HG03064 (cell line): ENCODE measurements at regions not wholly inside any gene's neighbourhood (a gene's known extent, or its start where the extent isn't known, plus 50 kb on each side); places are given as distances from the start of the nearest gene placed in this dataset.

Source experiments
- ATAC-seq: cut with Tn5 transposase; IDR thresholded peaks from one replicate; pipeline ENCODE4 v1.9.1; 2021; ENCODE audit warnings: low read depth; ENCODE audit not compliant: unreplicated experiment

DNA sequence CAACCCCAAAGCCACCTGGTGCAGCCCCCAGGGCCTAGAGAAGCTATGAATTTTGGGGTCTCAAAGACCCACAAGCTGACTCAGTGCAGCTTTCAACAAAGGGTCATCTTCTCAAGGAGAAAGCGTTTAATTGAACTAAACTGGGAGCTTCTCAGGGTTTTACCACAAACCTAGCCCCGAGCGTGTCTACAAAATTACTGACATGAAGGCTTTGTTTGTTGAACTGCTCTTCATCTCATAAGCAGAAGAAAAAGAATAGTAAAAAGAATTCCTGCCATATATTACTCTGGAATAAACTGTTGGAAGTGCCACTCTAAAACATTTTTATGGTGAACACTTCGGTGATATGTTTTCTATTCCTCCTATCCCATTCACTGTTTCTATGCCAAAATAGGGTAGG lies 50.8 kb upstream of the INCENP start:
- ATAC-seq = no peak

DNA sequence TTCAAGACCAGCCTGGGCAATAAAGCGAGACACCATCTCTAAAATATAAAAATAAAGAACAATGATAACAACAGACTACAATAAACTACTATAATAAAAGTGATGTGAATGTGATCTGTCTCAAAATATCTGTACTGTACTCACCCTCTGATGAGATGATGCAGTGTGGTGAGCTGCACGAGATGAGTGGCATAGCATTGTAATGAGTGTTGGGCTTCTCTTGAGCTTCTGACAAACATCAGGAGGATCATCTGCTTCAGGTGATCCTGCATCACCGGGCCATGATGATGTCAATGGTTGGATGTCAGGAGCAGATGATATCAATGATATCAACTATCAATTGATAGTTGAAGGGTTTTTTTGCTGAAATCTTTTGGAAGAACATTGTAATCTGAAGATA lies 52.4 kb upstream of the INCENP start:
- no peak for ATAC-seq

DNA sequence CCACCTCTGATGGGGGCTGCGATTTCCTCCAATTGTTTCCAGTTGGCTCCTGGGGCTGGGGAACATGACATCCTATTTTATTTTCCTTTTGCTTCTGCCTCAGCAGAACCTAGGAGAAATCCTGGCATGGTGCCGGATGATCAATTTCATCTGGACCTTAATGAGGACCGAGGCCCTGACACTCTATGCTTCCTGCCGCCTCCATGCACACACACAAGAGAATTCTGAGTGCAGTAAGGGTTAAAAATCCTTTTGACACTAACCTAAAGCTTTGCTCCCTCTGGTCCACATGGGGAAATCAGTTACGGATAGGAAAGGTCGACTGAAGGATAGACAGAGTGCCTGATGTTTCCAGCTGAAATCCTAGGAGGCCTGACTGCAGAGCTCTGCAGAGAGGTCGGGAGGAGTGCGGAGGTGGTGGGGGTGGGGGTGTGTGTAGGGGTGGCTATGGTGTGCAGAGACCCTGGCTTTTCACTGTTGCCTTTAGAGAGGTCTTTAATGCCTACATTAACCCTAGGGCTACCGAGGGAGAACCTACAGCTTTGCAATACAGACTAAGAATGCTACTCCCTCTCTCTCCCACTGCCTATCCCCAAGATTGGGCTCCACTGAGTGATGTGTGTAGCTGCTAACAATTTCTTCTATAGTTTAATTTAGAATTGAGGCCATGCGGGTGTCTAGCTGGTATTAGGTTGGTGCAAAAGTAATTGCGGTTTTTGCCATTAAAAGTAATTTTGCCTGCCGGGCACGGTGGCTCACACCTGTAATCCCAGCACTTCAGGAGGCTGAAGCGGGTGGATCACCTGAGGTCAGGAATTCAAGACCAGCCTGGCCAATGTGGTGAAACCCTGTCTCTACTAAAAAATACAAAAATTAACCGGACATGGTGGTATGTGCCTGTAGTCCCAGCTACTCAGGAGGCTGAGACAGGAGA lies 53.6 kb upstream of the INCENP start:
- ATAC-seq = no peak

DNA sequence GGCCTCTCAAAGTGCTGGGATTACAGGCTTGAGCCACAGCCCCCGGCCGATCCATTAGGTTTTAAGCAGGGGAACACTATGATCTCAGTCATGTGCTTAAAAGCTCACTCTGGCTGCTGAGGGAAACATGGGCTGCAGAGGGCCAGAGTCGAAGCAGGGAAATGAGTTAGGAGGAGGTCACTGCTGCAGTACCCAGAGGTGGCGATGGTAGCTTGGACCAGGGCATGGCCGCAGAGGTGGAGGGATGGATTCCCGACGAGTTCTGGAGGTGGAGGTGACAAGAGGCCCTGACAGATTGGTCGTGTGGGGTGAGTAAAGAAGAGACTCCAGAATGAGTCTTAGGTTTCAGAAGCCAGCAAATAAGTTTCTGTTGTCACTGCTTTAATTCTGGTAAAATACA lies 54.4 kb upstream of the INCENP start:
- ATAC-seq = no peak

DNA sequence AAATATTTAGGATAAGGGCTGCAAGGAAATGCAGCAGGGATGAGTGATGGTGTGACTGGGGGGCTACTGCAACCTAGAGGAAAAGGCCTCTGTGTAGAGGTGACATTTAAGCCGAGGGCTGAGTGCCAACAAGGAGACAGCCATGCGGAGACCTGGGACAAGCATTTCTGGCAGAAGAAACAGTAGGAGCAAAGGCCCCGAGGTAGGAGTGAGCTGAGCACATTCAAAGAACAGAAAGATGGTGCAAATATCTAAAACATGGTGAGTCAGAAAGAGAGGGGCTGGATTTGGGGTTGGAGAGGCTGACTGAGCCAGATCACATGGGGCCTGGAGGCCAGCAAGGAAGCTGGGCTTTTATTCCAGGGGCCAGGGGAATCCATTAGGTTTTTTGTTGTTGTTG lies 55.1 kb upstream of the INCENP start:
- ATAC-seq = no peak

DNA sequence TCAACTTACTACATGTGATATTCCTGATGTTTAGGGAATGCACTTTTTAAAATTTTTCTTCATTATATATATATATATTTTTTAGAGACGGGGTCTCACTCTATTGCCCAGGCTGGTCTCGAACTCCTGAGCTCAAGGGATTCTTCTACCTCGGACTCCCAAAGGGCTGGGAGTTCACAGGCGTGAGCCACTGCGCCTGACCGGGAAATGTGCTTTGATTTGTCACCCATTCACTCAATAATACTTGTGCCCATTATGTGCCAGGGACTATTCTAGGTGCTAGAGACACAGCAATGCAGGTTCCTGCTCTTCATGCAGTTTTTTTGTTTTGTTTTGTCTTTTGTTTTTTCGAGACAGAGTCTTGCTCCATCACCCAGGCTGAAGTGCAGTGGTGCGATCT lies 56.1 kb upstream of the INCENP start:
- ATAC-seq = no peak

DNA sequence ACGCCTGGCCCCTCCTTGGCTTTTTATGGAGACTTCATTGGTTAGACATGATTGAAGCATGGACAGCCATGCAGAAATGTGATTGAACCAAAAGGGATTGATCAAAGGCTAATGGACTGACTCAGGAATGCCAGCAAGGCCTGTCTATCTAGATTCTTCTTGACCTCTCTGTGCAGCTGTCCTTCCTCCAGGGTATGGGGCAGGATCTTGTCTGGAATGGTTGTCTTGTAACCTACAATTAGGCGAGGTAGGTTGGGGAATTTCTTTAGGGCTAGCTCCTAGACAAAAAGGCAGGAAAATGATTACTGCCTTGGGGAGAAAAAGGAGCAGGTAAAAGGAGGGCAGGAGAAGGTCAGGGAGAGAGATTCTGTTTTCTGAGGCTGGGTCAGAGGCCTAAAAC lies 59.6 kb upstream of the INCENP start:
- no peak for ATAC-seq

DNA sequence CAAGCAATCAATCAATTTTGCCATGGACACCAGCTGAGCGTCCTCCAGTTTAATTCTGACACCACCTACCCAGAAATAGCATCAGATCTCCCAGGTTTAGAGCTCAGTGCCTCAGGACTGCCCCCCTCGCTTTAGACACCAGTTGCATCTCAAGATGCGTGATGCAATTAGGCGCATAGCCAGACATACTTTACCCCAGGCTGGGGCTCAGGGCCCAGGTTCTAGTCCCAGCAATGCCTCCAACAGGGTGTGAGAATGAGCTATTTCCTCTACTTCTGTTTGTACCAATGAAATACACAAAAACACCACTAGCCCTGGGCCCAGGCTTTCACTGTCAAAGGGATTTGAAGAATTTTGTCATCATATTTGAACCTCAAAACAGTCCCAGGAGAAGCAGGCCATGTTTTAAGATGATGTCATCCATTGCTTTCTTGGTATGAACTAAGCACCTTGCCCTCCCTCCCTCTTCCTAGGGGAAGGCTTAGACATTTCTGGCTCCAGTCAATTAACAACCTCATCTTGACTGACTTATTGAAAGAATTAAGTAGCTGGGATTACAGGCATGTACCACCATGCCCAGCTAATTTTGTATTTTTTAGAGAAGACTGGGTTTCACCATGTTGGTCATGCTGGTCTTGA lies 61.5 kb upstream of the INCENP start:
- no peak for ATAC-seq

DNA sequence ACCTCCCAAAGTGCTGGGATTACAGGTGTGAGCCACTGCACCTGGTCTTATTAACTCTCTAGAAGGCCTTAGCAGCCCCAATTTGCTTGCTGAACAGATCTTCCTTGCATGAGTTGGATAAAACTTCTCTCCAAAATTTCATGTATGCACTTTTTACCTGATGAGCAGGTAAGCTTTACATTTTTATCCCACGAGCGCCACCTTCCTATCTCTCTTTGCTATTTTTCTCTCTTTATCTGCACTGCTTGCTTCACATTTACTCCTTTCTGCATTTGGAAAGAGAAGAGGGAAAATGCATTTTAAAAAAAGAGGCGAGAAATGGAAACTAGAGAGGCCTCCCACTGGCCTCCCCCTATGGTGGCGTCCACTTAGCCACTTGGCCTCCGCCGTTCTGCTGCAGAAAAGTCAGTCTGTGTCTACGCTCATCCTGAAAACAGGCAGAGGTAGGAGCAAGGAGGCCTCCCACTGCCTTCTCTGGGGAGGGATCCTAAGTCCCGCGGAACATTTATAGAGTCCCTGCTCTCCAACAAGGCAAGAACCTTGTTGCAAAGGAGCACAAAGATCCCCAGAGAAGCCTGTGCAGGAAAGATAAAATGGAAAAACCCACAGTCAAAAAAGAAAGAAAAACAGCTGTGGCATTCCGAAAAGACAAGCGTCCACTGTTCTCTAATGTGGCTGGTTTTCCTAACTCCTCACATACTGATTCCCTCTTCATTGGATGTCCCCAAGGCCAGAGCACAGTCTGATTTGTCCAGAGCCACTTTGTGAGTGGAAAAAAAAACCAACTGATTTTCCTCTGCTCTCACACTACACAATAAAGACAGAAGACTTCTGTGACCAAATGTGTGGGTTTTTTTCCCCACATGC lies 62.2 kb upstream of the INCENP start:
- no peak for ATAC-seq

DNA sequence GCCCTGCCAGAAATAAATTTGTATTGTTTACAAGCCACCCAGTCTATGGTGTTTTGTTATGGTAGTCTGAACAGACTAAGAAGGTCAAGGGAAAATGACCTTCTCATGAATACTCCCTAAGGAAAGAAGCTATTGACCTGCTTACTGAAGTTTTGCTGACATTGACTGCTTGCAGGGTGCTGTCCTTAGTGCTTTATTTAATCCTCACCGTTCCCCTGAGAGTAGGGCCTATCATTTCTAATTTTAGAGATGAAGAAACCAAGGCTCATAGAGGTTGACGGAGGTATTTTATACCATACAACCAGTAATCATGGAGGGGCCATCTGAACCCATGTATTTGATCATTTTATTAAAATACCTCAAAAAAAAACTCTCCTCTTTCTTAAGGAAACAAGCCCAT lies 66.7 kb upstream of the INCENP start:
- no peak for ATAC-seq

DNA sequence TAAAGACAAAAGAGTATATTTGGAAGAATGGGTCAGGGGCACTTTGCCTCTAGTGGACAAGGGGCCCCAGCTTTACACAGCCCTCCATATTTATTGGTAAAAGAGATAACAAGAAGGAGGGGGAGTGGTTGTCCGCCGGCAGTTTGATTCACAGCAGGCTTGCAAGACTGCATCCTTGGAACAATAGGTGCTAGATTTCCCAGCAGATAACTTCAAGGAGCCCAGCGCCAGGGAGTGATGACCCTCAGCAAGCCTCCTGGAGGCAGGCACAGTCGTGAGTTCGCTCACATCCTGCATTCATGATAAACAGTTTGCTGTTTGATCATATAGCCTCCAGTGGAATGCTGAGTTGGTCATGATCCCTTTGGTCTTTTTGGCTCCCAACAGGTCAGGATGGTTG lies 67.8 kb upstream of the INCENP start:
- no peak for ATAC-seq

DNA sequence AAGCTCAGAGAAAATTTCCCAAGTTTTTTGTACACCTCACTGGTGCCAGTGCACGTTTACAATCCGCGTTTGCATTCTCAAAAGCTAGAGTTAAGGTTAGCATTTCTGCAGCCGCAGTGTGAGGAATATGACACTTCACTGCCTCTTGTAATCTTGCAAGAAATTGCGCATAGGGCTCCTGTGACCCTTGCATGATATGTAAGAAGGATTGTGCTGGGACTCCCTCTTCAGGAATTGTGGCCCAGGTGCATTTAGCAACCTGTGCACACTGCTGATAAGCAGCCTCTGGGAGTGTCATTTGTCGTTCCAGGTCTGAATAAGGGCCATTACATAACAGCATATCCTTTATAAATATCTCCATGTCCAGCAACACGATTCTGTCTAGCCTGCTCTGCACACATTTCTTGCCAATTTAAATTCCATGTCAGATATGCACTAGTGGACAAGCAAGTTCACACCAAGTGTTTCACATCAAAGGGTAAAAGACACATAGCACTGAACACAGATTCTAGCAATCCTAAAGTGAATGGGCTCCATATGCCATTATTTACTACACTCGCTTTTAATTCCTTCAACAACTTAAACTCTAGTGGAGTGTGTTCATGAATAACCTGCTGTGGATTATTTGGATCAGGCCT lies 69.2 kb upstream of the INCENP start:
- ATAC-seq = no peak

DNA sequence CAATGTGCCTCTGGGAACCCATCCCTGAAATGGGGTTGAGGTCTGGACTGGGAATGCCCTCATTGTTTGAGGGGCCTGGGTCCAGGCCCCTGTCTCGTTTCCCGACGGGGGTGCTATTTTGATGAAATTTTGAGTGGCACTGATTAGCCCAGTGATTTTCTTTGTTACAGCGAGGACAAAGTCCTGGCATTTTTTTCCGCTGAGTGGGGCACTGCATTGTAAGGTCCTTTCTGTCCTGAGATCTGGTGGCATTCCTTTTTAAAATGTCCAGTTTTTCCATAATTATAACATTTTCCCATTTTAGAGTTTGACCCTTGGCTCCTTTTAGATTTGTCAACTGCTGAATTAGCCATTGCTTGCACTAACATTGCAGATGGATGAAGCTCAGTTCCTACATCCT lies 69.7 kb upstream of the INCENP start:
- ATAC-seq = no peak

DNA sequence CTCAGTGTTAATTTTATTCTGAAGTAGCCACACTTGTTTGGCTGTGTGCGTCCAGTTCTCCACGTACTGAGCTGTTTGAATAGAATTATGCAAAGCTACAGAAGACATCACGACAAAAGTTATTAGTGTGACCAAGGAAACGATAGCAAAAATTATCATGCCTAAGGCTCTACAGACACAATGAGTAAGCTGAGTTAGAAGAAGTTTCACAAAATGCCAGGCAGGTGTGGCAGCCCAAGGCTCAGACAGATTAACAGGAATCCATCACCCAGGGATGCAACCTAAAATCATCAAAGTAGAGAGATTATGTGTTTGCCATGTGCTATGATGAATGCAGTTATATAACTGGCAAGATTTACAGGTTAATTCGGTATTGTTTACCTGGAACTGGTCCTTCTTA lies 73.1 kb upstream of the INCENP start:
- no peak for ATAC-seq

DNA sequence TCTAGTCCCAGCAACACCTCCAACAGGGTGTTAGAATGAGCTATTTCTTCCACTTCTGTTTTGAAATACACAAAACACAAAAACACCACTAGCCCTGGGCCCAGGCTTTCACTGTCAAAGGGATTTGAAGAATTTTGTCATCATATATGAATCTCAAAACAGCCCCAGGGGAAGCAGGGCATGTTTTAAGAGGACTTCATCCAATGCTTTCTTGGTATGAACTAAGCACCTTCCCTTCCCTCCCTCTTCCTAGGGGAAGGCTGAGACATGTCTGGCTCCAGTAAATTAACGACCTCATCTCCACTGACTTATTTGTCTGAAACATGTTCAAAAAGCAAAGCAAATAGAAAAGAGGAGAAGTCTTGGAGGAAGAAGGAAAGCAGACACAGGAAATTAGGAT lies 75.7 kb upstream of the INCENP start:
- no peak for ATAC-seq

DNA sequence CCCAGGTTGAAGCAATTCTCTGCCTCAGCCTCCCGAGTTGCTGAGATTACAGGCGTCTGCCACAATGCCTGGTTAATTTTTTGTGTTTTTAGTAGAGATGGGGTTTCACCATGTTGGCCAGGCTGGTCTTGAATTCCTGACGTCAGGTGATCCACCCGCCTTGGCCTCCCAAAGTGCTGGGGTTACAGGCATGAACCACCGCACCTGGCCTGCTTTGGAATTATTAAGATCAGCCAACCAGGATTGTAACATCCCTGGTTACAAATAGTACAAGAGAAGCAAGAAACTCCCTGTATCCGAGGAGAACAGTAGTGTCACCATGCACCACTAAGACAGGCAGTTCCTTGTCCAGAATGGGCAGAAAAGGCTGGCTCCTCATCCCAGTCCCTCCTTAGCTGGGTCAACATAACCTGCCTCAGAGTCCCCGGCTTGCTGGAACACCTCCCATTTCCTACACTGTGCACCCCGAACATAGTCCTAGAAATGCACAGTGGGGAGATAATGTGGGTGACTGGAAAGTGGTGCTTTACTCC lies 77.2 kb upstream of the INCENP start:
- no peak for ATAC-seq

DNA sequence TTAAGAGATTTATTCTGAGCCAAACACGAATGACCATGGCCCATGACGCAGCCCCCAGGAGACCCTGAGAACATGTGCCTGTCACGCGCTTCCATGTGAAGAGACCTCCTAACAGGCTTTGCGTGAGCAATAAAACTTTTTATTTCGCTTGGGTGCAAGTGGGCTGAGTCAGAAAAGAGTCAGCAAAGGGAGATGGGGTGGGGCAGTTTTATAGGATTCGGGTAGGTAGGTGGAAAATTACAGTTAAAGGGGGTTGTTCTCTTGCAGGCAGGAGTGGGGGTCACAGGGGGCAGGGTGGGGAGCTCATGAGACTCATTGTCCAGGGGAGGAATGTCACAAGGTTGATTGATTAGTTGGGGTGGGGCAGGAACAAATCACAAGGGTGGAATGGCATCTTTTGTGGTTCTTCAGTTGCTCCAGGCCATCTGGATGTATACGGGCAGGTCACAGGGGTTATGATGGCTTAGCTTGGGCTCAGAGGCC lies 77.2 kb upstream of the FTH1 start:
- ATAC-seq = no peak

DNA sequence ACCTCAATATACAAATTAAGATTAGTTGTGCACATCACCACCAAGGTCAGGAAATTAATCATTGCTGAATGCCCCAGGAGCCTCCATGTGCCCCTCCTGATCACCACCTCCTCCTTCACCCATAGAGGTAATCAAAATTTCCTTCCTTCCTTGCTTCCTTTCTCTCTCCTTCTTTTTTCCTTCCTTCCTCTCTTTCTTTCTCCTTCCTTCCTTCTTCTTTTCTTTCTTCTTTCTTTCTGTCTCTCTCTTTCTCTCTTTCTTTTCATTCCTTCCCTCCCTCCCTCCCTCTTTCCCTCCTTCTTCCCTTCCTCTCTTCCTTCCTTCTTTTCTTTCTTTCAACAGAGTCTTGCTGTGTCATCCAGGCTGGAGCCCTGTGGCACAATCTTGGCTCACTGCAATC lies 67.9 kb upstream of the FTH1 start:
- ATAC-seq = no peak

DNA sequence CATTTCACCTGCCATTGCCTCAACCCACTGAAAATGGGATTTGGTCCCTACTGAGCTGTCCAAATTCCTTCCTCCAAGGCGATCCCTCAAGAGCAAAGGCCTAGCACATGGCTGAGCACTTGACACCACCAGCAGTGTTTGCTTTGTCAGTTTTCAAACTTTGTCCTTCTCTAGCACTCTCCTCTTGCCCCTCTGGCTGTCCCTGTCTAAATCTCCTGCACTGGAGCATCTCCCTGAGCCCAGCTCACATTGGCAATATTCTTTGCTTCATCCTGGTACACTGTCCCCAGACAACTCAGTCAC lies 66.6 kb upstream of the FTH1 start:
- no peak for ATAC-seq

DNA sequence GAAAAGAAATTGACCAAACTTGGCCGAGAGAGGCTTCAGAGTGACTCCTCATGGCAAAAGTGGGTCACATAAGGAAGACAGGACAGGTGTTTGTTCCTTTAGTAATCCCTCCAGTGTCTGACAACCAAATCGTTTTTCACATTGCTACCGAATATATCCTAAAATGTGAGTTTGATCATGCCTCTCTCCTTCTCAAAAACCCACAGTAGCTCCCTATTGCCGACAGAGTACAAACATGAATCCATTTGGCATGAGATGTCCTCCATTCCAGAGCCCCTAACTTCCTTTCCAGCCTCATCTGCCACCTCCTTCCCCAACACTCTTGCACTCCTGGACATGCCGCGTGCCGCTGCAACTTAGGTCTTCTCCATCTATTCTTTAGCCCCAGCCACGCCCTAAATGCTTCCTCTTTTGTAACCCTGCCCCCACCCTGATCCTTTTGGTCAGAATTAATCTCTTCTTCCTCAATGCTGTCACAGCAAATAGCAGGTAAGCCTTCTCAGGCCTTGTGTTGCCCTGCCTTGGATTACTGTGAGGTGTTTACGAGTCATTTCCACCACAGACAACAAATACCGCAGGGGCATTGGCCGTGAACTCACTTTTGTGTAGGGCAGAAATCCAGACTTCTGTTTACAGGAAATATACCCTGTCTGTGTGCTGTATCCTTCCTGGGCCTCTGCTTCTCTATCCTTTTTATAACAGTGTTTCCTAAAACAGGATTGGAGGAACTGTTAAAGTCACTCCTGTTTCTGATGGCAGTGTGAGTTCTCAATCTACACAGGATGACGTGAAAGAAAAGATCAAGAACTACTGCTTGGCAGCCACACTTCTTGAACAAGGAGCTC lies 66.0 kb upstream of the FTH1 start:
- ATAC-seq = no peak
